DOHH2 (cell line): ENCODE measurements at regions not wholly inside any gene's neighbourhood (a gene's known extent, or its start where the extent isn't known, plus 50 kb on each side); places are given as distances from the start of the nearest gene placed in this dataset.

Experiments used
- H3F3A ChIP-seq: fragments of 200-600 bp; sonication (generic), shearing (Covaris generic); 2 replicates; pipeline ENCODE4 v1.6.0; 2016; ENCODE audit warnings: antibody characterized with exemption, mild to moderate bottlenecking; ENCODE audit not compliant: control insufficient read depth, insufficient read depth
- H3K27ac ChIP-seq: fragments of 200-600 bp; sonication (generic); 2 replicates; pipeline ENCODE4 v1.5.1; 2014; ENCODE audit warnings: low read depth, mild to moderate bottlenecking, low read length, moderate library complexity
- H3K27me3 ChIP-seq: fragments of 200-600 bp; sonication (generic); 2 replicates; pipeline ENCODE4 v1.6.1; 2014; ENCODE audit warnings: mild to moderate bottlenecking, low read length, mixed read lengths; ENCODE audit not compliant: control insufficient read depth
- H3K36me3 ChIP-seq: fragments of 200-600 bp; sonication (generic); 2 replicates; pipeline ENCODE4 v1.6.1; 2014; ENCODE audit warnings: mild to moderate bottlenecking, low read length, moderate library complexity, mixed read lengths; ENCODE audit not compliant: control insufficient read depth
- H3K4me1 ChIP-seq: fragments of 200-600 bp; sonication (generic); 2 replicates; pipeline ENCODE4 v1.6.1; 2014; ENCODE audit warnings: mild to moderate bottlenecking, low read length, mixed read lengths; ENCODE audit not compliant: control insufficient read depth
- H3K4me2 ChIP-seq: fragments of 200-600 bp; sonication (generic); 2 replicates; pipeline ENCODE4 v1.6.0; 2014; ENCODE audit warnings: mild to moderate bottlenecking, low read length, moderate library complexity
- H3K4me3 ChIP-seq: fragments of 200-600 bp; sonication (generic); 2 replicates; pipeline ENCODE4 v1.5.1; 2014; ENCODE audit warnings: mild to moderate bottlenecking, low read length, mixed read lengths
- H3K79me2 ChIP-seq: fragments of 200-600 bp; sonication (generic); 2 replicates; pipeline ENCODE4 v1.6.1; 2014; ENCODE audit warnings: mild to moderate bottlenecking, low read length, mixed read lengths; ENCODE audit not compliant: control insufficient read depth
- H3K9me2 ChIP-seq: fragments of 200-600 bp; sonication (generic); replicated peaks from 2 replicates; pipeline ENCODE4 v1.6.1; 2014; ENCODE audit warnings: mild to moderate bottlenecking, low read length, mixed read lengths; ENCODE audit not compliant: control insufficient read depth
- H3K9me3 ChIP-seq: fragments of 200-600 bp; sonication (generic); 2 replicates; pipeline ENCODE4 v1.6.1; 2014; ENCODE audit warnings: antibody characterized with exemption, low read length, mixed read lengths; ENCODE audit not compliant: control insufficient read depth, insufficient read depth
- H4K20me1 ChIP-seq: fragments of 200-600 bp; sonication (generic); 2 replicates; pipeline ENCODE4 v1.6.0; 2014; ENCODE audit warnings: low read depth, mild to moderate bottlenecking, antibody characterized with exemption, low read length, moderate library complexity; ENCODE audit not compliant: control insufficient read depth, insufficient read depth
- EZH2phosphoT487 ChIP-seq: fragments of 200-600 bp; sonication (generic); IDR thresholded peaks from 2 replicates; pipeline ENCODE4 v1.6.1; 2017; ENCODE audit warnings: borderline replicate concordance, mild to moderate bottlenecking, antibody characterized with exemption, low read length, moderate library complexity, mixed read lengths
- TF ChIP-seq, protein P1 (sequence below): fragments of 200-600 bp; sonication (generic); IDR thresholded peaks from one replicate; pipeline ENCODE4 v1.5.1; 2014; ENCODE audit warnings: antibody characterized with exemption, mild to moderate bottlenecking, low read depth, low read length; ENCODE audit not compliant: poor library complexity, severe bottlenecking

DNA sequence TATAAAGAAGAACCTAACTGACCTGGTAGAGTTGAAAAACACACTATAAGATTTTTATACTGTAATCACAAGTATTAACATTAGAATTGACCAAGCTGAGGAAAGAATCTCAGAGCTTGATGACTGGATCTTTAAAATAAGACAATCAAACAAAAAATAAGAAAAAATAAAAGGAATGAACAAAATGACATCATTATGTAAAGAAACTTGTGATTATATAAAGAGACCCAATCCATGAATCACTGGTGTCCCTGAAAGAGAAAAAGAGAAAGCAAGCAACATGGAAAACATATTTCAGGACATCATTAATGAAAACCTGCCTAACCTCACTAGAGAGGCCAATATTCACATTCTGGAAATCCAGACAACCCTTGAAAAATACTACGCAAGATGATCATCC lies 822.5 kb upstream of the SLITRK5 start:
- H3F3A ChIP-seq, result no peaks in the 10 kb centered on the region
- H3K4me2 ChIP-seq, result no peak overlapping the region
- no peaks in the 10 kb centered on the region for H3K9me3 ChIP-seq
- H3K27ac ChIP-seq, result no peak overlapping the region
- H4K20me1 ChIP-seq, result no peaks in the 10 kb centered on the region
- H3K4me1 ChIP-seq, result no peaks in the 10 kb centered on the region
- no peaks in the 10 kb centered on the region for H3K36me3 ChIP-seq
- H3K79me2 ChIP-seq, result no peaks in the 10 kb centered on the region
- no peak overlapping the region for H3K4me3 ChIP-seq
- no peaks in the 10 kb centered on the region for H3K27me3 ChIP-seq
- no peaks in the 10 kb centered on the region for H3K9me2 ChIP-seq
- TF ChIP-seq EZH2phosphoT487, result no peak
- TF ChIP-seq, protein P1, sequence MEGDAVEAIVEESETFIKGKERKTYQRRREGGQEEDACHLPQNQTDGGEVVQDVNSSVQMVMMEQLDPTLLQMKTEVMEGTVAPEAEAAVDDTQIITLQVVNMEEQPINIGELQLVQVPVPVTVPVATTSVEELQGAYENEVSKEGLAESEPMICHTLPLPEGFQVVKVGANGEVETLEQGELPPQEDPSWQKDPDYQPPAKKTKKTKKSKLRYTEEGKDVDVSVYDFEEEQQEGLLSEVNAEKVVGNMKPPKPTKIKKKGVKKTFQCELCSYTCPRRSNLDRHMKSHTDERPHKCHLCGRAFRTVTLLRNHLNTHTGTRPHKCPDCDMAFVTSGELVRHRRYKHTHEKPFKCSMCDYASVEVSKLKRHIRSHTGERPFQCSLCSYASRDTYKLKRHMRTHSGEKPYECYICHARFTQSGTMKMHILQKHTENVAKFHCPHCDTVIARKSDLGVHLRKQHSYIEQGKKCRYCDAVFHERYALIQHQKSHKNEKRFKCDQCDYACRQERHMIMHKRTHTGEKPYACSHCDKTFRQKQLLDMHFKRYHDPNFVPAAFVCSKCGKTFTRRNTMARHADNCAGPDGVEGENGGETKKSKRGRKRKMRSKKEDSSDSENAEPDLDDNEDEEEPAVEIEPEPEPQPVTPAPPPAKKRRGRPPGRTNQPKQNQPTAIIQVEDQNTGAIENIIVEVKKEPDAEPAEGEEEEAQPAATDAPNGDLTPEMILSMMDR, result no peak

DNA sequence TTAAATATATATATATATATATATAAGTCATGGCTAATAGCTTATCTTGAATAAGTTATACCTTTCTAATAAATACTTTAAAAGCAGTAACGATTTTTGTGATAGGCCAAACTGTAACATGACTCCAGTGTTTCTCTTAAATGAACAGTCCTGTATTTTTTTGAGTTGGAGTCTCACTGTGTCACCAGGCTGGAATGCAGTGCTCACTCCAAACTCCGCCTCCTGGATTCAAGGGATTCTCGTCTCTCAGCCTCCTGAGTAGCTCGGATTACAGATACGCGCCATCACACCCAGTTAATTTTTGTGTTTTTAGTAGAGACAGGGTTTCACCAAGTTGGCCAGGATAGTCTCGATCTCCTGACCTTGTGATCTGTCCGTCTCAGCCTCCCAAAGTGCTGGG lies 814.2 kb upstream of the SLITRK5 start:
- Histone ChIP-seq H3K79me2 (no peaks in the 10 kb centered on the region), H3K9me2 (no peaks in the 10 kb centered on the region), H3K4me2 (no peak overlapping the region), H3K9me3 (no peaks in the 10 kb centered on the region), H3K4me3 (no peak overlapping the region), H3F3A (no peaks in the 10 kb centered on the region), H4K20me1 (no peaks in the 10 kb centered on the region), H3K27ac (no peak overlapping the region), H3K4me1 (no peaks in the 10 kb centered on the region), H3K27me3 (no peaks in the 10 kb centered on the region), H3K36me3 (no peaks in the 10 kb centered on the region)
- no peak for TF ChIP-seq EZH2phosphoT487
- TF ChIP-seq, protein P1, result no peak

DNA sequence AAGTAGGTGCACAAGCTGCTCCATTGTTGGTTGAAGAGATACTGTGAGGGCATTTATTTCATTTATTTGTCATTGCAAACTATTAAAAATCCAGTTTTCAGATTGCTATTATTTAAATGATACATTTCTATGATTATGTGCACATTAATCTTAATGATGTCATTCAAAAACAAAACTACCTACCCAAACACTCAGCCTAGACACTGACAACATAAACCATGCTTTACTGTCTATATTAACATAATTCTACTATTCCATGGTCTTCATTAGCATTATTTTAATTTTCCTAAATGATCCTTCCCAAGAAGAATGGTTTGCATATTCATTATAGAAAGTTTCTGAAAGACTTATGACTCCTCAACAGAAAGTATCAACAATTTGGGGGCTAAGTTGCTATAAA lies 813.0 kb upstream of the SLITRK5 start:
- no peaks in the 10 kb centered on the region for H3K9me3 ChIP-seq
- H4K20me1 ChIP-seq, result no peaks in the 10 kb centered on the region
- H3K4me3 ChIP-seq, result no peak overlapping the region
- H3K79me2 ChIP-seq, result no peaks in the 10 kb centered on the region
- no peaks in the 10 kb centered on the region for H3F3A ChIP-seq
- H3K9me2 ChIP-seq, result no peaks in the 10 kb centered on the region
- H3K27ac ChIP-seq, result no peak overlapping the region
- no peak for TF ChIP-seq EZH2phosphoT487
- TF ChIP-seq, protein P1, result no peak
- no peaks in the 10 kb centered on the region for H3K27me3 ChIP-seq
- H3K4me1 ChIP-seq, result no peaks in the 10 kb centered on the region
- H3K4me2 ChIP-seq, result no peak overlapping the region
- H3K36me3 ChIP-seq, result no peaks in the 10 kb centered on the region

DNA sequence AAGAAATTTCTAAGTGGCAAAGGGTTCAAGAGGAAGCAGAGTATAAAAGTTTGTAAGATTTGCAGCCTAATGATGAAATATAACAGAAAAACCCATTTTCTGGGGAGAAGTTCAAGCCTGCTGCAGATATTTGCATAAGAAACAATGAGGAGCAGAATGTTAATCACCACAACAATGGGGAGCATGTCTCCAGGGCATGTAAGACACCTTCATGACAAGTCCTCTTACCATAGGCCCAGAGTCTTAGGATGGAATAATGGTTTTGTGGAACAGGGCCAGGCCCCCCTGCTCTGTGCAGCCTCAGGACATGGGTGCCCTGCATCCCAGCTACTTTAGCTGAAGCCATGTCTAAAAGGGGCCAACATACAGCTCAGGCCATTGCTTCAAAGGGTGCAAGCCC lies 809.0 kb upstream of the SLITRK5 start:
- H3K27me3 ChIP-seq, result no peaks in the 10 kb centered on the region
- no peaks in the 10 kb centered on the region for H3K79me2 ChIP-seq
- no peaks in the 10 kb centered on the region for H3K9me2 ChIP-seq
- no peak overlapping the region for H3K4me3 ChIP-seq
- no peak overlapping the region for H3K27ac ChIP-seq
- H3K9me3 ChIP-seq, result no peaks in the 10 kb centered on the region
- H3K4me1 ChIP-seq, result no peaks in the 10 kb centered on the region
- TF ChIP-seq, protein P1, result no peak
- no peak for TF ChIP-seq EZH2phosphoT487
- H3K36me3 ChIP-seq, result no peaks in the 10 kb centered on the region
- no peak overlapping the region for H3K4me2 ChIP-seq
- no peaks in the 10 kb centered on the region for H3F3A ChIP-seq
- no peaks in the 10 kb centered on the region for H4K20me1 ChIP-seq
